GM21717 (cell line): ENCODE measurements at regions not wholly inside any gene's neighbourhood (a gene's known extent, or its start where the extent isn't known, plus 50 kb on each side); places are given as distances from the start of the nearest gene placed in this dataset.

Source experiments
- ATAC-seq: cut with Tn5 transposase; IDR thresholded peaks from one replicate; pipeline ENCODE4 v1.9.1; 2021; ENCODE audit warnings: mild to moderate bottlenecking, moderate library complexity; ENCODE audit not compliant: unreplicated experiment

GRCh38 chr21:35360870-35361570 is 311.9 kb upstream of the RUNX1 start:
- no peak for ATAC-seq

GRCh38 chr21:35359076-35359475 is 310.0 kb upstream of the RUNX1 start:
- no peak for ATAC-seq

GRCh38 chr21:35358008-35358407 is 308.9 kb upstream of the RUNX1 start:
- no peak for ATAC-seq

GRCh38 chr21:35357041-35357780 is 308.1 kb upstream of the RUNX1 start:
- ATAC-seq, result no peak

- ATAC-seq, result no peak
Observed at GRCh38 chr21:35354078-35354477, 305.0 kb upstream of the RUNX1 start.

- ATAC-seq, result no peak
Observed at GRCh38 chr21:35352793-35353192, 303.7 kb upstream of the RUNX1 start.

GRCh38 chr21:35352066-35352770 is 303.1 kb upstream of the RUNX1 start:
- no peak for ATAC-seq

- no peak for ATAC-seq
Observed at GRCh38 chr21:35351434-35351833, 302.3 kb upstream of the RUNX1 start.

GRCh38 chr21:35350965-35351364 is 301.9 kb upstream of the RUNX1 start:
- no peak for ATAC-seq

- no peak for ATAC-seq
Observed at GRCh38 chr21:35349376-35350080, 300.4 kb upstream of the RUNX1 start.

GRCh38 chr21:35348686-35349085 is 299.6 kb upstream of the RUNX1 start:
- no peak for ATAC-seq

GRCh38 chr21:35346697-35347096 is 297.6 kb upstream of the RUNX1 start:
- ATAC-seq, result no peak

GRCh38 chr21:35345954-35346353 is 296.9 kb upstream of the RUNX1 start:
- no peak for ATAC-seq

- ATAC-seq, result no peak
Observed at GRCh38 chr21:35344582-35344981, 295.5 kb upstream of the RUNX1 start.

- no peak for ATAC-seq
Observed at GRCh38 chr21:35343046-35343819, 294.1 kb upstream of the RUNX1 start.

GRCh38 chr21:35342440-35342839 is 293.3 kb upstream of the RUNX1 start:
- peak; percentile 68 for ATAC-seq

GRCh38 chr21:35340273-35340672 is 291.2 kb upstream of the RUNX1 start:
- ATAC-seq, result no peak

GRCh38 chr21:35338881-35339632 is 290.0 kb upstream of the RUNX1 start:
- no peak for ATAC-seq

GRCh38 chr21:35338281-35338680 is 289.2 kb upstream of the RUNX1 start:
- ATAC-seq, result no peak

GRCh38 chr21:35337573-35337972 is 288.5 kb upstream of the RUNX1 start:
- ATAC-seq, result no peak
